GM19467 (cell line): ENCODE measurements at regions not wholly inside any gene's neighbourhood (a gene's known extent, or its start where the extent isn't known, plus 50 kb on each side); places are given as distances from the start of the nearest gene placed in this dataset.

Experiments
- ATAC-seq: cut with Tn5 transposase; IDR thresholded peaks from one replicate; pipeline ENCODE4 v1.9.1; 2021; ENCODE audit warnings: mild to moderate bottlenecking, moderate library complexity; ENCODE audit not compliant: unreplicated experiment

DNA sequence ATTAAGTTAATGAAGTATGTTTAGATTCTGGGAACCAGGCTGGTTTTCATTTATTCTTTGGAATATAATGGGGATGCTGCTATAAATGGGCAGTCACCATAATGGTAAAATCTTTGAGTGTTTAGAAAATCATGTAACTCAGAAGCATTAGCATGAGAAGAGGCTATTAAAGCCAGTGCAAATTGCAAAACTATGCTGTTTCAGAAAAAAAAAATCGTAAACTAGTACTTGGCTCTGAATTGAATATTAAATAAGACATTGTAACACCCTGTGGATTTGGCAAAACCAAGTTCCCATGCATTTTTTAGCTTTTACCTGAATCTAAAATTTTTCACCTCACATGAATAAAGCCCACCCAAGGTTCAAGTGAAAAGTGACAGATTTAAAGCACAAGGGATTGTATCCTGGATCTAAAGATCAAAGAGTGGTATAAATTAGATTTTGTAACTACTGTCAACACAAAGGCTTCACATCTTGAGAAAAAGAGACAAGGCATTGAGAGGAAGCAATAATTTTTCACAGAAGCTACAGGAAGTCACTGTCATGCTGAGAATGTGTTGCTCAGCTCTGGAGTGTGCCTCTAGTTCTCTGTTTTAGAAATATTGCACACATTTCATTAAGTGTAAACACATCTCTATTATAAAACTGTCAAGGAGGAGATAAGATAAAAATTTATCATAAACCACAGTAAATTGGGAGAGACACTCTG, 142.2 kb downstream of the ABCA8 start:
- ATAC-seq: no peak

DNA sequence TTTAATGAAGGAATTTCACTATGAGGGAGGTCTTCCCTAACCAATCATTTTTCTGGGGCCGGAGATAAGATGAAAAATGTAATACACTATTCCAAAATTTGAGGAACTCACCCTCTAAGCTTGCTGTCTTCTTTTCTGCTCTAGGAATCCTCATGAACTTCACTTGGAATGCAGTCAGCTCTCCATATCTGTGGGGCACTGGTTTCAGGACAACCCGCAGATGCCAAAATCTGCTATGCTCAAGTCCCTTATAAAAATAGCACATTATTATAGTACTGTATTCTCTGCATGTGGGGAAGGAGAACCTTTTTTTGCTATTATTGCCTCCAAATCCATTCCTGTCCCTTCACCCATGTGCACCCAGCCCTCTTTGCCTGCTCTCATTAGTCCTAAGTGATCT, 146.0 kb downstream of the ABCA8 start:
- ATAC-seq: no peak

DNA sequence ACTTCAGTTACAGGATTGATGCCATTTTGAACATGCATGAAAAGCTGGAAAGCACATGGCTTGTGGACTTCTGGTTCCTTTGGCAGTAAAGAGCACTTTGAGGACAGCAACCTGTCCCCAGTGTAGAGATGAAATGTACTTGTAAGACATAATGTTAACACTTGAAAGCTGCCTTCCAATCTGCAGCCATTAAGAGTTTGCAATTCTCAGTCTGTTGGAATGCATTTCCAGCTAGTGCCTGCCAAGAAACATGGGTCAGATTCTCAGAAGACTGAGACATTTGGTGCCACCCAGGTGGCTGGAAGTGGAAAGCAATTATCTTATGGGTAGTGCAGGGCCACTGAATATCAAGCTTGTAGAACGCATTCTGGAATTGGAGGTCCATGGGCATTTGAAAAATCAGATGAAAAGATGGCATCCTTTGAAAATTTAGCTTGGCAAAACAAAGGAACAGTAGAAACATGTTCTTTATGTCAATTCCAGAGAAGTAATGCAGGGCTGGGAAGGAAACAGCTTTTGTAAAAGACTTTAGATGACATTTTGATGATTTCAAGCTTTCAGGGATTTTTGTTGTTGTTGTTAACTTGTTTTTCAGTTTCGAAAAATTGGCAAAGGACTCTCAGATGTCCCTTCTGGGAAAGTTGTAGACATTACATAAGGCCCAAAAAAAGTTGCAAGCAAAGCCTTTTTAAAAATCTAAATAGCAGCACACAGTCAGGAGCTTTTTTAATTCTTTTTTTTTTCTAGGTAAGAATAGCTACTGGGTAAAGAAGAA, 147.0 kb downstream of the ABCA8 start:
- no peak for ATAC-seq

DNA sequence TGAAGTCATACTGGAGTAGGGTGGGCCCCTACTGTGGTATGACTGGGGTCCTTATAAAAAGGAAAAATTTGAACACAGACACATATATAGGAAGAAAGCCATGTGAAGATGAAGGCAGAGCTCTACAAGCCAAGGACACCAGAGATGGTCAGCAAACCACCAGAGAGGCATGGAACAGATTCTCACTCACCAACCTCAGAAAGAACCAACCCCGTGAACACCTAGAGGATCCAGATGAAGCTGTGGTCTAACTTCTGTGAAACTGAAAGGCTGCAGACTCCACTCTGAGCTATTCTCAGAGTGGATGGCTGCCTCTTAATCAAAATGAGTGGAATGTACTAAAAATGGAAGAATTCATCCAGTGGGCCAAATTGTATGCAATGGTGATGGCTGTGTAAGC, 149.6 kb downstream of the ABCA8 start:
- no peak for ATAC-seq

DNA sequence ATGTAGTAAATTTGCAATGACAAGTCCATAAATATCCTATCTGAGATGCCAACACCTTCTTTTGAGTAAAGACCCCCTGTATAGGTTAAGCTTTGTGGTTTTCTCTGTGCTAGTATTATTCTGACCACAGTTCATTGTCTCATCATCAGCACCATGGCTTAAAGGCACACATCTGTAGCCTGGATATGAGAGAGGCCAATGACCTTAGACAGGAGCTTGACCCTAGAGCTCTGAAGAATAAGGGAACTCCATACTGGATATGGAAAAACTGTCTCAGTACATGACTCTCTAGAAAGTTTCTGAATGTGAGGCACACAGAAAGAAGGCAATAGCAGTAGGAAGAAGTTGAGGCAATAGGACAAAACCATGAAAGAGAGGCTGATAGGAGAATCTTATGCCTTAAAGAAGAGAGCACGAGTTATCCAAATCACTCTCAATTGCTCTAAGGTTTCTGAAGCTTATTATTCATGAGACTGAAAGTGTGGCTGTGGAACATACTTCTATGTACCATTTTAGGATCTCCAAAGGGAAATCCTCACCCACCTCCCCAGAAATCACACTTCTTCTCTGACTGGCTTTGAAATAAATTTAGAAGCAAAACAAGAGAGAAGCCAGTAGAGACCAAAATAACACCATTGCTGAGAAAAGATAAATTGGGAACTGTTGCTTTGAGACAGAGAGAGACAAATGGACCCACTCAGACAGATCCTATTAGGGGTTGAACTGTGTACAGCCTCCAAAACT, 150.2 kb downstream of the ABCA8 start:
- no peak for ATAC-seq

DNA sequence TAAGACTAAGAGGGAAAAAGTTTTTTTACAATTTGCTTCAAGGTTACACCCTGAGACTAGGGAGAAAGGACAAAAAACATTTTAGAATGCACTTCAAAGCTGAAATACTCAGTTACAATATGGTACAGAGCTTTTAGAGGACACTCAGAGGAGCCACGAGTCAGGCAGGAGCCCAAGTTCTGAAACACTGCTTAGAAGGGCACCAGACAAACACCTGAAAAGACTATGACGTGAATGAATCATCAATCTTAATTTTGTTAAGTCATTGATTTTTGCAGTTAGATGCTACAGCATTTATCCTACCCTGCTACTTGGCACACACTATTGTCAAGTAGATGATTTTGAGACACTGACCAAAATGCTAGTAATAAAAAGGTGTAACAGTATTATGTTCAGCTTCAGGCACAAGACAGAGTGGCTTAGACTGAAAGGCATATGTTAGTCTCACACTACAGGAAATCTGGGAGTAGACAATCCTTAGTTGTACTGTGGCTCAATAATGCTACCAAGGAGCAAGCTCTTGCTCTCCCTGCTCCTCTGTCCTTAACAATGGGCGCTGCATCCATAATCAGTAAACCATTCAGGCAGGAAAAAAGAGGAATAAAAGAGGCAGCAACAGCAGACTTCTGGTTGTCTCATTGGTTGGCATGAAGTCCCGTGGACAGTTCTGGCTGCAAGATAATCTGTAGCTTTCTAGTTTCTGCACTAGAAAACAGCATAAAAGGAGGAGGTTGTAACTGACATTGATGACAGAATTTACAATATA, 151.8 kb downstream of the ABCA8 start:
- ATAC-seq: no peak

DNA sequence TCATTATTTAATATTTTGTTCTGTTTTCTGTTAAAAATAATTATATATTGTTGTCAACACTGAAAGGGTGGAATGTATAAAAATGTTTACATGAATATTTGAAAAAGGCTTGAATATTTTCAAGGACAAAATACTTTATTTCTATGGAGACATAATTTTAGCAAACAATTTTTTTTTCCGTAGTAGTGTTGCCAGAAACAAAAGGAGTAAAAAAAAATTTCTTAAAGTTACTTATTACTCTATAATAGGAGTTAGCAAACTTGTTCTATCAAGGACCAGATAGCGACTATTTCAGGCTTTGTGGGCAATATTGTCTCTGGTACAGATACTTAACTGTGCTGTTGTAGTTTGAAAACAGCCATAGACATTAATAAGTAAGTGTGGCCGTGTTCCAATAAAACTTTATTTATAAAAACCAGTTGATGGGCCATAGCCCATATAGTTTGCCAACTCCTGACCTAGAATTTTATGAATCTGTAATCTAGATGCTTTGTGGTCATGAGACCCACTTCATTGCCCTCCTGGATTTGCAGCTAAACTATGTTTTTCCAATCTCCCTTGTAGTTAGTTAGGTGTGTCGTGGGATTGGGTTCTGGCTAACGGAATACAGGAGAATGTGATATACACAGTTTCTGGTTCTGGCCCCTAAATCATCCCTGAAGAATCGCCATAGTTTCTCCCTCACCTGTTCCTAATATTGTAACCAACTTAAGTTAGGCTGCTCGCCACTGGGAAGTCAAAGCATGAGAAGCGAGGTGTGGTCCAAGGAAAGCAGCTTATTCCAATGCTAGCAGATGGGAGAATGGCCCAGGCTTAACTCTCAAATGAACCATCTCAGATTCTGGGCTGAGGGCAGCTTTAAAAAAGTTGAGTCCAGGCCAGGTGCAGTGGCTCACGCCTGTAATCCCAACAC, 153.6 kb downstream of the ABCA8 start:
- ATAC-seq: no peak

DNA sequence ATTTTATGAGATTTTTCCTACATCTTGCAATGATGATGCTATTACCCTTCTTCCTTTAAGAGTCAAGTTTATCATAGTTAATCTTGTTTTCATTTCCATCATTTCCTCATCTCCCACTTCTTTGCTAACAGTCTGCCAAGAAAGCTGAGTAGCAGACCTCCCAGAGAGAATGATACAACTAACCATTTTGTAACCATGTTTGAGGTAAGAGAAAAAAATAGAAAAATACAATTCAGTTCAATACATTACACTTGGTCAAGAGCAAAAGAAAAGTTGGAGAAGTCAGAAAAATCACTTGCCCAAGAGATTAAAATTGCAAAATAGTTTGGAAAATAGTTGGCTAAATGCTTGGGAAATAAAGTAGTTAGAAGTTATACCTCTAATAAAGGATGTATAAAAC, 154.4 kb downstream of the ABCA8 start:
- ATAC-seq: no peak

DNA sequence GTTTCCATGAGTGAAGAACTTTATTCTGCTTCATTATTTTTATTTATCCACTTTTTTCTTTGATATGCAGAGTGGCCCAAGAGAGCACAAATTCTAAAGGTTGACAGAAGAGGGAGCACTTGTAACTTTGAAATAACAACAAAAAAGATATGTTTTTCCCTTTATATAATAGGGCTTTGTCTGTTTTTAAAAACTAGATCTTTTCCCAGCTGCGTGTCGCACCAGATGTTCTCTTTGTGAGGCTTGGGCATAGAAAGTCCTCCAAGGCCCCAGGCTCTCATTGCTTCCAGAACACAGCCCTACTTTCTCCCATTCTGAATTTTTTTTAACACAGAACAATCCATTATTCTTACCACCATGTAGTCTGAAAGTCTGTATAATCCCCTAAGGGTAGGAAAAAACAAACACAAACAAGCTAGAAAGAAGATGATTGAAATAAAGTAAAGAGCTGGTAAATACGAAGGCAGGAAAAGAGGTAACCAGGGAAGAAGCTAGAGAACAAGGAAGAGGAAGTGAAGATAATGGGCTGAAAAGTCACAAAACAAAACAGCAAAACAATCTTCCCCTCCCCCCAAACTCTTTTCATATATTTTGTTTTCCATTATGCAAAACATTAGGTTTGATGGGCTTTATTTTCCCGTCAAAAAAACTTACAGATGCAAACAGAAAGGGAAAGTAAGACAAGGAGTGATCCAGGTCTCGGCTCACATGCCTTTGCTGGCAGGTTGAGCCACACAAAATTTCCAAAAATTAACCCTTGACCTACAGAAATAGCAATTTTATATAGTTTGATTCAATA, 160.4 kb downstream of the ABCA8 start:
- no peak for ATAC-seq

DNA sequence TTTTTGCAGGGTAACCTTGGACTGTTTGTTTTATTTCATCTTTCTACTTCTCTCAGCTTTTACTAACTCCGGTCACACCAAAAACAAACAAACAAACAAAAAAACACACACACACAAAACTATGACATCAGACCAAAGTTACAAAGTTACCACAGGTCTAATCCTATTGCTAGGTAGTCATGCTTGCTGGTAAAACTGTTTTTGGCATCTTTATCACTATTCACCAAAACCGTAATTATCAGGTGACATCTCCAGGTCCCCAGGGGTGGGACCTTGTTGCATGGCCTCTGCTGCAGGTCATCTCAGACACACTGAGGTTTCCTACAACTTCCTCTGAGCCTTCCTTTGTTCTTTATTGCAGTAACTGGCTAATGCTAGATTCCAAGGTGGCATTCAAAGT, 162.3 kb downstream of the ABCA8 start:
- no peak for ATAC-seq

DNA sequence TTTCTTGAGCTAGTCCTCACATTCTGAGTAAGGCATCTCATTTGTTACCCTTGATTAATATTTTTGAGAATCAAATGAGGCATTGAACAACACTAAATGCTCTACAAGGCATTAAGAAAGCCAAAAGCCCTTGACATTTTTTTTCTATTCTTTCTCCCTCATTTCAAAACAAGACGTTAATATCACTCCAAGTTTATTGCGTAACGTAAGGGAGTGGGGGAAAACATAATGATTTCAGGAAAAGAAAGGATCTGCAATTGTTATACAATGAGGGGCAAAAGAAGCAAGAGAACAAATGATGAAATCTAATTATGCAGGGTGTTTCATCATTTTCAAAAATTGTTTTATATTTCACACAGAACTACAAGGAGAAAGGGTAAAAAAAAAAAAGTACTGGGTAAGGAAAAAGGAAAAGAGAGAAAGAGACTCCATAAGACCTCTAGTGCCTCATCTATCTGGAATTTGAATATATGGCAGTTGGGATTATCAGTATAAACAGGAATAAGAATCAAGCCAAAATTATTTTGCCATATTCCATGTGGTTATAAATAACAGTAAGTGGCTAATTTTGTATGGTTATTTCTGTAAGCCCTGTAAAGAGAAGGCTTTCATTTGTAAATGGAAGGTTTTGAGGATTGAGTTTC, 163.0 kb downstream of the ABCA8 start:
- no peak for ATAC-seq

DNA sequence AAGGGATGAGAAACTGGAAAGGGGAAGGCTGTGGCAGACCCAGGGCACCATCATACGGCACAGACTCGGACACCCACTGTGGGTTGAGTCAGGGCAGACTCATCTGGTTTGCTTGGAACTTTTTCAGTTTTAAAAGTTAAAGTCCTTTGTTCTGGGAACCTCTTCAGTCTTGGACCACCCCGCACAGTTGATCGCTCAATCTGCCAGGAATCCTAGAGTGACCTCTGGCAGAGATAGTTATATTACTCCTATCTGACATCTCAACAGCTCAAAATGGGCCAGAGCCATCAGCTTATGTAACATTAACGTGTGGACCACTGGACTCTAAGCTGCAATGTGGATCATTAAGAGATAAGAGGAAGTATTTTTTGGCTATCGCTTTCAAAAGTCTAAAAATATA, 164.3 kb downstream of the ABCA8 start:
- ATAC-seq: no peak

DNA sequence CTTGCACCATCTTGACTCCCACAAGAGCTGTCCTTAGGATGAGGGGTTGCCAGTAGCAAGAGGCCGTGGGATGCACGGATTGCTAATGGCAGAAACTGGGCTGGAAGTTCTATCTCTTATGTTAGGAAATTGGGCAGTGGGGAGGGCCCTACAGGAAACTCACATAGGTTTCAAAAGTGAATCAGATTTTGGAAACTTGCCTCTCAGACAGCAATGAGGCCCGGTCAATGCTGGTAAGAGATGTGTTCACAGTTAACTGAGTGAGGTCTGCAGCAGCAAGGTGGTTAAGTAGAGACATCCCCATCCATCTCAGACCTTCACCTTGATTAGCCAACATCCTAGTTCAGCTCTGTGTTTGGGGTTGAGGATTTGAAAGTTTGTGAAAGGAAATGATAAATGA, 164.7 kb downstream of the ABCA8 start:
- ATAC-seq: no peak

DNA sequence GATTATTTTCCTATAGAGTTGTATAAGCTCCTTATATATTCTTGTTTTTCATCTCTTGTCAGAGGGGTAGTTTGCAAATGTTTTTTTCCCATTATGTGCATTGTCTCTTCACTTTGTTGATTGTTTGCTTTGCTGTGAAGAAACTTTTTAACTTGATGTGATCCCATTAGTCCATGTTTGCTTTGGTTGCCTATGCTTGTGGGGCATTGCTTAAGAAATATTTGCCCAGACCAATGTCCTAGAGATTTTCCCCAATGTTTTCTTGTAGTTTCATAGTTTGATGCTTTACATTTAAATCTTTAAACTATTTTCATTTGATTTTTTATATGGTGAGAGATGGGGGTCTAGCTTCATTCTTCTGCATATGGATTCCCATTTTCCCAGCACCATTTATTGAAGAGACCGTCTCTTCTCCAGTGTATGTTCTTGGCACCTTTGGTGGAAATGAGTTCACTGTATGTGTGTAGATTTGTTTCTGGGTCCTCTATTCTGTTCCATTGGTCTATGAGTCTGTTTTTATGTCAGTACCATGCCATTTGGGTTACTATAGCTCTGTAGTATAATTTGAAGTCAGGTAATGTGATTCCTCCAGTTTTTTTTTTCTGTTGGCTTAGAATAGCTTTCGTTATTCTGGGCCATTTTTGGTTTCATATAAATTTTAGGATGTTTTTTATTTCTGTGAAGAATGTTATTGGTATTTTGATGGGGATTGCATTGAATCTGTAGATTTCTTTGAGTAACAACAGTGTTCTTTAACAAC, 165.8 kb downstream of the ABCA8 start:
- no peak for ATAC-seq

DNA sequence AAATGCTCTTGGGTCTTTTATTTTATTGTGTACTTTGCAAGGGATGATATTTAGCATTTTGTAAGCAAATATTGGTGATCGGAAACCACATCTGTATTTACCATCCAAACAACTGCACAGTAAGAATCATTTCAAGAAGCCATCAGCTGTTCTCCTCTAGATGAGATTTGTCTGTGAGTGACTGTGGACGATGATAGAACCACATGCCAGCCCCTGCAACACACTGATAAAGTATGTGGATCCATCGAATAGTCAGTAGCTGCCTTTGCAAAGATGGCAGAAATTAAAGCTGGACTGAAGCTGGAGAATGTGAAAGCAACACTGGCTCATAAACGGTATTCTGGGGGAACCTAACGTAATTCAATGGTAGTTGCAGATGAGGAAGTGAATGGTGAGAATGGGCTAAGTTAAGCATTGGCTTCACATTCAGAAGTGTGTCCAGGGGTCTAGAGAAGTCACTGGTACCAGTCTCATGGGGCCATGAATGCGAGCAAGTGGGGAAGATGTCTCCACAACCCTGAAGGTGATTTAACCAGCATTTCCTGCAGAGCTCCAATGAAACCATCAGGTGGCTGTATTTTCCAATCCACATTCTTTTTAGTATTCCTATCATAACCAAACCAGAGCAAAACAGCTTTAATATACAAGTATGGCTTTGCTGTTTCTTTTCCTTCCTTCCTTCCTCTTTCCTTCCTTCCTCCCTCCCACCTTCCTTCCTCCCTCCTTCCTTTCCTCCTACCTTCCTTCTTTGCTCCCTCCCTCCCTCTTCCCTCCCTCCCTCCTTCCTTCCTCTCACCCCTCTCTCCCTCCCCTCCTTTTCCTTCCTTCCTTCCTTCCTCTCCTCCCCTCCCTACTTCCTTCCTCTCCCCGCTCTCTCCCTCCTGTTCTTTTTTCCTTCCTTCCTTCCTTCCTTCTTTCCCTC, 169.4 kb downstream of the ABCA8 start:
- no peak for ATAC-seq

DNA sequence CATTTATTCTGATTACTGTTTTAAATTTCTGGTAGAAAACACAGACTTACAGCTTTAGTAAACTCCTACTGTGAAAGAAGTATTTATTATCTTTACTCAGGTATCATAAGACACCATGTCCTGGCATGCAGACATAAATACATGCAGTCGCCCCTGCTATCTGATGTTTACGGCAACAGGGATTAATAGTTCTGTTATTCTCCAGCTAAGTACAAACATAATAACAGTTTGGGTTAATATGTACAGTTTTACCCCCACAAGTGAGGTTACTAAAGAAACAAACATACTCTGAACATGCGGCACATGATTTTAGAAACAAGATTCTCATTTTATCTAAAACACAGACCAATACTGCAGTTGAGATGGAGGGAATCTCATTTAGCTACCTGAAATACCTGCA, 170.8 kb downstream of the ABCA8 start:
- no peak for ATAC-seq

DNA sequence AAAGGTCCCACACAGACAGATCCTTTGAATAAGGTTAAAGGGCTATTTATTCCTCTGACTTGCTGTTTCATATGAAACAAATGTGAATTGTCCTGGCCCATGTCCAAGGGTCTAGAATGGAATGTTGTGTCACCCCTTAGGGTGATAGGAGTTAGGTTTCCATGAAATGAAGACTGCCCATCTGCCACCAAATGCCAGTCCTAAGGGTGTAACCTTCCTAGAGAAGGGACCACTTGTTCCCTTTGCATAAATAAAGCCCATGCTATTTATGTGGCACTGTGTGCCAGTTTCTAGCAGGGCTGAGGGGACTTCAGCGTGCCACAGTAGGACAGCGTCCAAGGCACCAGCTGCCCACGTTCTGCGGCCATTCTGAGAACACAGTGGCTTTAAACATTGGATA, 171.3 kb downstream of the ABCA8 start:
- no peak for ATAC-seq
